PC-9 (cell line): ENCODE measurements at regions not wholly inside any gene's neighbourhood (a gene's known extent, or its start where the extent isn't known, plus 50 kb on each side); places are given as distances from the start of the nearest gene placed in this dataset.

Experiments used
- BruUV-seq: library from RNA; stranded (reverse); fragments of 400-500 nt; replicated peaks from 2 replicates; lab custom pipeline; 2021; lab: Mats Ljungman, UMichigan
- CTCF ChIA-PET: fragments of 300-600 bp; sonication (Branson Sonifier 250); formaldehyde crosslinking; loops from one replicate; lab custom pipeline; 2022; ENCODE audit warnings: antibody characterized with exemption; lab: Charles Lee
- POLR2A ChIA-PET: fragments of 300-600 bp; sonication (Branson Sonifier 250); formaldehyde crosslinking; loops from one replicate; lab custom pipeline; 2022; ENCODE audit warnings: antibody characterized with exemption; ENCODE audit not compliant: unreplicated experiment; lab: Charles Lee
- DNase-seq, 2 experiments: peaks; one replicate each; pipeline versions ENCODE4 v3.0.0 to v3.0.0-alpha.2; 2015 to 2022; ENCODE audit warnings: mixed read lengths in 1 of 2
- H2AFZ ChIP-seq: fragments of 200-600 bp; sonication (generic); 2 replicates; pipeline ENCODE4 v1.8.1; 2017; ENCODE audit warnings: antibody characterized with exemption
- H3F3A ChIP-seq: fragments of 200-600 bp; sonication (generic); 2 replicates; pipeline ENCODE4 v1.8.1; 2017; ENCODE audit warnings: antibody characterized with exemption, mild to moderate bottlenecking, low read depth; ENCODE audit not compliant: insufficient read depth
- H3K27ac ChIP-seq: fragments of 200-600 bp; sonication (generic); 2 replicates; pipeline ENCODE4 v1.6.1; 2016; ENCODE audit warnings: mixed run types
- H3K27me3 ChIP-seq: fragments of 200-600 bp; sonication (generic); 2 replicates; pipeline ENCODE4 v1.6.1; 2016; ENCODE audit warnings: low read depth, mixed run types; ENCODE audit not compliant: insufficient read depth
- H3K36me3 ChIP-seq: fragments of 200-600 bp; sonication (generic); 2 replicates; pipeline ENCODE4 v1.6.1; 2016; ENCODE audit warnings: low read depth, mixed run types
- H3K4me1 ChIP-seq: fragments of 200-600 bp; sonication (generic); replicated peaks from 2 replicates; pipeline ENCODE4 v1.6.1; 2016; ENCODE audit warnings: mixed run types; ENCODE audit not compliant: insufficient read depth
- H3K4me2 ChIP-seq: fragments of 200-600 bp; sonication (generic); 2 replicates; pipeline ENCODE4 v1.6.1; 2017; ENCODE audit warnings: mixed run types
- H3K4me3 ChIP-seq: fragments of 200-600 bp; sonication (generic); 2 replicates; pipeline ENCODE4 v1.6.1; 2016; ENCODE audit warnings: mixed run types
- H3K79me2 ChIP-seq: fragments of 200-600 bp; sonication (generic); 2 replicates; pipeline ENCODE4 v1.6.1; 2017; ENCODE audit warnings: low read depth, mixed run types
- H3K9me2 ChIP-seq: fragments of 200-600 bp; sonication (generic); 2 replicates; pipeline ENCODE4 v1.8.1; 2017; ENCODE audit warnings: mild to moderate bottlenecking; ENCODE audit not compliant: insufficient read depth
- H3K9me3 ChIP-seq: fragments of 200-600 bp; sonication (generic); 2 replicates; pipeline ENCODE4 v1.8.1; 2016; ENCODE audit warnings: low read depth; ENCODE audit not compliant: insufficient read depth
- H4K20me1 ChIP-seq: fragments of 200-600 bp; sonication (generic); 2 replicates; pipeline ENCODE4 v1.8.1; 2017; ENCODE audit not compliant: insufficient read depth
- EZH2 ChIP-seq: fragments of 200-600 bp; sonication (generic); IDR thresholded peaks from 2 replicates; pipeline ENCODE4 v1.8.0; 2017; ENCODE audit warnings: antibody characterized with exemption, low read depth
- intact Hi-C: fragments of 100-400 bp; cut with micrococcal nuclease; formaldehyde crosslinking; loops from one replicate; pipeline ENCODE4 v1.10.0; 2022; ENCODE audit not compliant: unreplicated experiment
- TF ChIP-seq, protein P1 (sequence below): fragments of 200-600 bp; sonication (generic); conservative IDR thresholded peaks from 2 replicates; pipeline ENCODE4 v1.6.1; 2017; ENCODE audit warnings: mixed run types, antibody characterized with exemption, mild to moderate bottlenecking, moderate library complexity

- POLR2A ChIA-PET, result no interaction called here
- H3K9me2 ChIP-seq, result 0 out of 2 replicates have a peak, but pooled peaks cover 5% of the 10 kb centered on the region
- CTCF ChIA-PET, result no interaction called here
Measured at GRCh38 chr1:226788965-226789364, 49.9 kb upstream of the ITPKB start.

More at GRCh38 chr1:226788965-226789364, 49.9 kb upstream of the ITPKB start:
- DNase-seq, result no peak
- Histone ChIP-seq H3K4me1 (no peaks in the 10 kb centered on the region), H3K36me3 (no peaks in the 10 kb centered on the region), H3K79me2 (no peaks in the 10 kb centered on the region), H3K9me3 (no peaks in the 10 kb centered on the region), H3K27me3 (no peaks in the 10 kb centered on the region), H3K27ac (no peak overlapping the region), H3K4me2 (no peak overlapping the region), H2AFZ (no peak overlapping the region), H4K20me1 (no peaks in the 10 kb centered on the region), H3K4me3 (no peak overlapping the region), H3F3A (no peaks in the 10 kb centered on the region)
- no peak for TF ChIP-seq EZH2
- TF ChIP-seq, protein P1, sequence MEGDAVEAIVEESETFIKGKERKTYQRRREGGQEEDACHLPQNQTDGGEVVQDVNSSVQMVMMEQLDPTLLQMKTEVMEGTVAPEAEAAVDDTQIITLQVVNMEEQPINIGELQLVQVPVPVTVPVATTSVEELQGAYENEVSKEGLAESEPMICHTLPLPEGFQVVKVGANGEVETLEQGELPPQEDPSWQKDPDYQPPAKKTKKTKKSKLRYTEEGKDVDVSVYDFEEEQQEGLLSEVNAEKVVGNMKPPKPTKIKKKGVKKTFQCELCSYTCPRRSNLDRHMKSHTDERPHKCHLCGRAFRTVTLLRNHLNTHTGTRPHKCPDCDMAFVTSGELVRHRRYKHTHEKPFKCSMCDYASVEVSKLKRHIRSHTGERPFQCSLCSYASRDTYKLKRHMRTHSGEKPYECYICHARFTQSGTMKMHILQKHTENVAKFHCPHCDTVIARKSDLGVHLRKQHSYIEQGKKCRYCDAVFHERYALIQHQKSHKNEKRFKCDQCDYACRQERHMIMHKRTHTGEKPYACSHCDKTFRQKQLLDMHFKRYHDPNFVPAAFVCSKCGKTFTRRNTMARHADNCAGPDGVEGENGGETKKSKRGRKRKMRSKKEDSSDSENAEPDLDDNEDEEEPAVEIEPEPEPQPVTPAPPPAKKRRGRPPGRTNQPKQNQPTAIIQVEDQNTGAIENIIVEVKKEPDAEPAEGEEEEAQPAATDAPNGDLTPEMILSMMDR, result no peak
- no TSS peak for BruUV-seq
- intact Hi-C loops, result no loop called here
